ENCODE measurements at regions not wholly inside any gene's neighbourhood (a gene's known extent, or its start where the extent isn't known, plus 50 kb on each side); places are given as distances from the start of the nearest gene placed in this dataset.

DNA sequence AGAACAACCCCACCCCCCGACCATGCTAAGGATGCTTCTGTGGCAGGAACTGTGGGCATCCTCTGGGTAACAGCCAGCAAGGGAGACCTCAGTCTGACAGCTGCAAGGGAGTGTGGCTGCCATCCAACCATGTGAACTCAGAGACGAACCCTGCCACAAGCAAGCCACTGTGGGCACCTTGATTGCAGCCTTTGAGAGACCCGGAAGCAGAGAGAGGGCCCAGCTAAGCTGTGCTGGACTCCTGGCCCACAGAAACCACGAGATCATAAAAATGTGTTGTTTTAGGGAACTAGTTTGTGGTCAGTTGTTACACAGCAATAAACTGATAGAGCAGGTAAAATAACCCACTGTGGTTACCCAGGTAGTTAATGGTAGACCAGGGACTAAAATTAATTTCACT is 414.6 kb downstream of the CDH26 start:
- Histone ChIP-seq H3K23ac (ENCODE audit: low read length) (no peak overlapping the region), H3K36me3 (ENCODE audit: control insufficient read depth in 1 of 2, insufficient read depth in 2 of 2, low read length in 2 of 2) (no peaks in the 10 kb centered on the region), H3K14ac (ENCODE audit: low read length) (no peak overlapping the region), H3K79me1 (ENCODE audit: low read length) (no peaks in the 10 kb centered on the region), H3K9me3 (ENCODE audit: insufficient read depth, low read depth, low read length) (no peaks in the 10 kb centered on the region), H4K12ac (ENCODE audit: low read depth, low read length) (no peak overlapping the region), H3K27ac (ENCODE audit: low read depth, low read length) (no peak overlapping the region), H3K4ac (ENCODE audit: low read depth, low read length) (no peak overlapping the region), H3K4me1 (ENCODE audit: control insufficient read depth in 1 of 2, insufficient read depth in 2 of 2, low read length in 2 of 2) (no peaks in the 10 kb centered on the region), H3K4me3 (ENCODE audit: low read depth, low read length) (no peak overlapping the region), H2AFZ (ENCODE audit: insufficient read depth, low read length, poor library complexity) (no peak overlapping the region), H3K9ac (ENCODE audit: low read length) (no peak overlapping the region), H4K91ac (ENCODE audit: low read depth, low read length) (no peak overlapping the region), H3K27me3 (ENCODE audit: insufficient read depth, low read length) (no peaks in the 10 kb centered on the region), H4K8ac (ENCODE audit: low read depth, low read length) (no peak overlapping the region), H2BK12ac (ENCODE audit: low read length) (no peak overlapping the region), H2BK5ac (ENCODE audit: low read depth, low read length, poor library complexity) (no peak overlapping the region), H2BK120ac (ENCODE audit: insufficient read depth, low read length, poor library complexity) (no peak overlapping the region), H3K4me2 (ENCODE audit: low read length) (no peak overlapping the region), H3K79me2 (ENCODE audit: control insufficient read depth, insufficient read depth, low read length, poor library complexity) (no peaks in the 10 kb centered on the region), H3K18ac (ENCODE audit: low read length) (no peak overlapping the region), H2AK5ac (ENCODE audit: low read length) (no peak overlapping the region)
- WGBS (ENCODE audit: extremely low coverage, insufficient coverage, insufficient read length), result no CpG with 5 or more reads among the region's 4 CpGs
- no peak for DNase-seq

DNA sequence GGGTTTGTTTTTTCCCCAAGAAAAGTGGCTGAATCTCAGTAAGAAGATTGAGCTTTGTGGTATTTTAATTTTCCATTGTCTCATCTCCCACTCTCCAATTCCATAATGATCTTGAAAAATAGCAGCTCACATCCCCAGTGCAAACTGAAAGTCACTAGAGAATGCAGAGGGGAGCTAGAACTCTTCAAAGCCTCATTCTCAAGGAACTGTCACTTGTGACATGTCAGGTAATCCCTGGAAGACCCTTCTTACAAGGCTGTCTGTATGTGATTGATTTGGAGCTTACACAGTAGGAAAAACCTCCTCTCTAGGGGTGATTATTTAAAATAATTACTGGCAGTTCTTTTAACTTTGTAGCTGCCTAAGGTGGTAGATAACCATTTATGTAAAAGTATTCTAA is 420.4 kb downstream of the CDH26 start:
- H3K23ac ChIP-seq (ENCODE audit: low read length), result no peak overlapping the region
- H3K36me3 ChIP-seq (ENCODE audit: control insufficient read depth in 1 of 2, insufficient read depth in 2 of 2, low read length in 2 of 2), result no peaks in the 10 kb centered on the region
- H4K8ac ChIP-seq (ENCODE audit: low read depth, low read length), result no peak overlapping the region
- H3K4me1 ChIP-seq (ENCODE audit: control insufficient read depth in 1 of 2, insufficient read depth in 2 of 2, low read length in 2 of 2), result no peaks in the 10 kb centered on the region
- H3K4me2 ChIP-seq (ENCODE audit: low read length), result no peak overlapping the region
- no peak overlapping the region for H3K4me3 ChIP-seq (ENCODE audit: low read depth, low read length)
- no peaks in the 10 kb centered on the region for H3K9me3 ChIP-seq (ENCODE audit: insufficient read depth, low read depth, low read length)
- H3K4ac ChIP-seq (ENCODE audit: low read depth, low read length), result no peak overlapping the region
- H3K79me2 ChIP-seq (ENCODE audit: control insufficient read depth, insufficient read depth, low read length, poor library complexity), result no peaks in the 10 kb centered on the region
- DNase-seq, result no peak
- no peak overlapping the region for H3K27ac ChIP-seq (ENCODE audit: low read depth, low read length)
- H3K14ac ChIP-seq (ENCODE audit: low read length), result no peak overlapping the region
- no peak overlapping the region for H3K18ac ChIP-seq (ENCODE audit: low read length)
- no peak overlapping the region for H2BK5ac ChIP-seq (ENCODE audit: low read depth, low read length, poor library complexity)
- no peak overlapping the region for H2BK120ac ChIP-seq (ENCODE audit: insufficient read depth, low read length, poor library complexity)
- H4K91ac ChIP-seq (ENCODE audit: low read depth, low read length), result no peak overlapping the region
- no peak overlapping the region for H3K9ac ChIP-seq (ENCODE audit: low read length)
- no peak overlapping the region for H2BK12ac ChIP-seq (ENCODE audit: low read length)
- no peak overlapping the region for H2AK5ac ChIP-seq (ENCODE audit: low read length)
- no peak overlapping the region for H2AFZ ChIP-seq (ENCODE audit: insufficient read depth, low read length, poor library complexity)
- H4K12ac ChIP-seq (ENCODE audit: low read depth, low read length), result no peak overlapping the region
- H3K27me3 ChIP-seq (ENCODE audit: insufficient read depth, low read length), result no peaks in the 10 kb centered on the region
- H3K79me1 ChIP-seq (ENCODE audit: low read length), result no peaks in the 10 kb centered on the region

GRCh38 chr20:60381643-60382400 is 423.6 kb downstream of the CDH26 start:
- no peak overlapping the region for H3K27ac ChIP-seq (ENCODE audit: low read depth, low read length)
- no peaks in the 10 kb centered on the region for H3K36me3 ChIP-seq (ENCODE audit: control insufficient read depth in 1 of 2, insufficient read depth in 2 of 2, low read length in 2 of 2)
- H2AFZ ChIP-seq (ENCODE audit: insufficient read depth, low read length, poor library complexity), result no peak overlapping the region
- no peaks in the 10 kb centered on the region for H3K27me3 ChIP-seq (ENCODE audit: insufficient read depth, low read length)
- H4K8ac ChIP-seq (ENCODE audit: low read depth, low read length), result no peak overlapping the region
- no peak overlapping the region for H3K4me2 ChIP-seq (ENCODE audit: low read length)
- H2BK5ac ChIP-seq (ENCODE audit: low read depth, low read length, poor library complexity), result no peak overlapping the region
- DNase-seq, result no peak
- no peaks in the 10 kb centered on the region for H3K79me2 ChIP-seq (ENCODE audit: control insufficient read depth, insufficient read depth, low read length, poor library complexity)
- H3K4ac ChIP-seq (ENCODE audit: low read depth, low read length), result no peak overlapping the region
- H3K4me1 ChIP-seq (ENCODE audit: control insufficient read depth in 1 of 2, insufficient read depth in 2 of 2, low read length in 2 of 2), result no peaks in the 10 kb centered on the region
- WGBS (ENCODE audit: extremely low coverage, insufficient coverage, insufficient read length), result 100% methylated on average over 1 of the region's 3 CpGs
- no peaks in the 10 kb centered on the region for H3K79me1 ChIP-seq (ENCODE audit: low read length)
- H3K23ac ChIP-seq (ENCODE audit: low read length), result no peak overlapping the region
- H4K91ac ChIP-seq (ENCODE audit: low read depth, low read length), result no peak overlapping the region
- H4K12ac ChIP-seq (ENCODE audit: low read depth, low read length), result no peak overlapping the region
- no peak overlapping the region for H2BK12ac ChIP-seq (ENCODE audit: low read length)
- H3K18ac ChIP-seq (ENCODE audit: low read length), result no peak overlapping the region
- no peak overlapping the region for H2BK120ac ChIP-seq (ENCODE audit: insufficient read depth, low read length, poor library complexity)
- no peaks in the 10 kb centered on the region for H3K9me3 ChIP-seq (ENCODE audit: insufficient read depth, low read depth, low read length)
- no peak overlapping the region for H3K4me3 ChIP-seq (ENCODE audit: low read depth, low read length)
- H2AK5ac ChIP-seq (ENCODE audit: low read length), result no peak overlapping the region
- H3K14ac ChIP-seq (ENCODE audit: low read length), result no peak overlapping the region
- no peak overlapping the region for H3K9ac ChIP-seq (ENCODE audit: low read length)

DNA sequence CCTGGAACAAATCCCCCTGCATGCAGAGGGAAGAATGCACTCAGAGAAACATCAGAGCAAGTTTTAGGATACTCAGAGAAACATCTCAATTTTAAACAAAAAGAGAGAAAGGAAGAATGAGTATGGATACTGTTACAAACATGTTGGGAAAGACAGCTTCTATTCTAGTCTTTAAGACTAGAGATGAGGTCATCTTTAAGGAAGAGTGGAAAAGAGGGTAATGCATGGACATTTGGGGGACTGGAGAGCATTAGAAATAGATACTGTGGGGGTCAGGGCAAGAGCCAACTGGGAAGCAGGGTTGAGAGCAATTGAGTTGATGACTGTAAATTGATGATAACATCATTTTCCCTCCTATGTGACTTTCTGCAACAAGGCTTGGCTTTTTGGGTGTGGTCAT is 431.2 kb downstream of the CDH26 start:
- Histone ChIP-seq H2AK5ac (ENCODE audit: low read length) (no peak overlapping the region), H3K36me3 (ENCODE audit: control insufficient read depth in 1 of 2, insufficient read depth in 2 of 2, low read length in 2 of 2) (no peaks in the 10 kb centered on the region), H3K4ac (ENCODE audit: low read depth, low read length) (no peak overlapping the region), H4K8ac (ENCODE audit: low read depth, low read length) (no peak overlapping the region), H4K91ac (ENCODE audit: low read depth, low read length) (no peak overlapping the region), H2BK120ac (ENCODE audit: insufficient read depth, low read length, poor library complexity) (no peak overlapping the region), H3K9ac (ENCODE audit: low read length) (no peak overlapping the region), H2BK5ac (ENCODE audit: low read depth, low read length, poor library complexity) (no peak overlapping the region), H3K4me2 (ENCODE audit: low read length) (no peak overlapping the region), H3K79me2 (ENCODE audit: control insufficient read depth, insufficient read depth, low read length, poor library complexity) (no peaks in the 10 kb centered on the region), H3K23ac (ENCODE audit: low read length) (no peak overlapping the region), H2BK12ac (ENCODE audit: low read length) (no peak overlapping the region), H2AFZ (ENCODE audit: insufficient read depth, low read length, poor library complexity) (no peak overlapping the region), H3K27me3 (ENCODE audit: insufficient read depth, low read length) (no peaks in the 10 kb centered on the region), H3K9me3 (ENCODE audit: insufficient read depth, low read depth, low read length) (peaks cover 4% of the 10 kb centered on the region), H3K79me1 (ENCODE audit: low read length) (no peaks in the 10 kb centered on the region), H3K4me3 (ENCODE audit: low read depth, low read length) (no peak overlapping the region), H4K12ac (ENCODE audit: low read depth, low read length) (no peak overlapping the region), H3K27ac (ENCODE audit: low read depth, low read length) (no peak overlapping the region), H3K4me1 (ENCODE audit: control insufficient read depth in 1 of 2, insufficient read depth in 2 of 2, low read length in 2 of 2) (no peaks in the 10 kb centered on the region), H3K14ac (ENCODE audit: low read length) (no peak overlapping the region), H3K18ac (ENCODE audit: low read length) (no peak overlapping the region)
- DNase-seq, result no peak
